Caco-2 (cell line): ENCODE measurements at regions not wholly inside any gene's neighbourhood (a gene's known extent, or its start where the extent isn't known, plus 50 kb on each side); places are given as distances from the start of the nearest gene placed in this dataset.

Experiments used
- BruUV-seq: library from RNA; stranded (reverse); fragments of 400-500 nt; replicated peaks from 2 replicates; lab custom pipeline; 2021; lab: Mats Ljungman, UMichigan
- CTCF ChIA-PET: fragments of 300-600 bp; sonication (Branson Sonifier 250); formaldehyde crosslinking; loops from one replicate; lab custom pipeline; 2022; ENCODE audit warnings: antibody characterized with exemption; lab: Charles Lee
- POLR2A ChIA-PET: fragments of 300-600 bp; sonication (Branson Sonifier 250); formaldehyde crosslinking; loops from one replicate; lab custom pipeline; 2022; ENCODE audit warnings: antibody characterized with exemption; lab: Charles Lee
- DNase-seq, 2 experiments: peaks; one replicate each; pipeline versions ENCODE4 v3.0.0 to v3.0.0-alpha.2; 2020 to 2022
- H3K27me3 ChIP-seq: replicated peaks from 2 replicates; pipeline ENCODE4 v1.6.0; 2011; ENCODE audit warnings: low read length; ENCODE audit not compliant: control insufficient read depth, insufficient read depth
- H3K36me3 ChIP-seq: 2 replicates; pipeline ENCODE4 v1.5.1; 2011; ENCODE audit warnings: low read length; ENCODE audit not compliant: control insufficient read depth, insufficient read depth
- H3K4me1 ChIP-seq: fragments of 250-450 bp; sonication (Bioruptor Pico); 2 replicates; pipeline ENCODE4 v1.5.1; 2020; ENCODE audit warnings: mild to moderate bottlenecking
- H3K4me3 ChIP-seq: 2 replicates; pipeline ENCODE4 v1.5.1; 2011; ENCODE audit warnings: low read depth, mild to moderate bottlenecking, control low read depth, low read length
- H3K9me3 ChIP-seq: fragments of 250-450 bp; sonication (Bioruptor Pico); 2 replicates; pipeline ENCODE4 v1.5.1; 2020; ENCODE audit warnings: mild to moderate bottlenecking, moderate library complexity
- H3K27ac Mint-ChIP-seq: one replicate; pipeline ENCODE4 v1.8.0; 2022; ENCODE audit warnings: mixed read lengths; ENCODE audit not compliant: unreplicated experiment
- H3K27me3 Mint-ChIP-seq: one replicate; pipeline ENCODE4 v1.8.0; 2022; ENCODE audit warnings: mixed read lengths; ENCODE audit not compliant: insufficient read depth, unreplicated experiment
- H3K36me3 Mint-ChIP-seq: one replicate; pipeline ENCODE4 v1.8.0; 2022; ENCODE audit warnings: mild to moderate bottlenecking, mixed read lengths; ENCODE audit not compliant: insufficient read depth, unreplicated experiment
- H3K4me1 Mint-ChIP-seq: one replicate; pipeline ENCODE4 v1.8.0; 2022; ENCODE audit warnings: low read depth, mixed read lengths; ENCODE audit not compliant: unreplicated experiment
- H3K4me3 Mint-ChIP-seq: one replicate; pipeline ENCODE4 v1.8.0; 2022; ENCODE audit warnings: mild to moderate bottlenecking, moderate library complexity, mixed read lengths; ENCODE audit not compliant: unreplicated experiment
- H3K9me3 Mint-ChIP-seq: one replicate; pipeline ENCODE4 v1.8.0; 2022; ENCODE audit warnings: mixed read lengths; ENCODE audit not compliant: unreplicated experiment
- CTCF ChIP-seq, 2 experiments: fragments of 200-600 bp in 1 of 2; IDR thresholded peaks; 1 replicate in 1 of 2; 2 replicates in 1 of 2; pipeline versions ENCODE4 v1.5.1 to v1.8.0; 2011 to 2022; ENCODE audit warnings: antibody characterized with exemption in 1 of 2, control low read depth in 1 of 2, inconsistent platforms in 1 of 2, low read depth in 1 of 2, low read length in 1 of 2, mild to moderate bottlenecking in 1 of 2, moderate library complexity in 1 of 2; ENCODE audit not compliant: insufficient read depth in 1 of 2, severe bottlenecking in 1 of 2, unreplicated experiment in 1 of 2
- intact Hi-C: fragments of 100-400 bp; cut with micrococcal nuclease; formaldehyde crosslinking; loops from one replicate; pipeline ENCODE4 v1.10.0; 2022; ENCODE audit not compliant: unreplicated experiment

GRCh38 chr10:3685384-3685783 lies 99.6 kb downstream of the KLF6 start:
- Mint-ChIP-seq H3K36me3 (no peaks in the 10 kb centered on the region), H3K27ac (no peak overlapping the region), H3K4me3 (no peak overlapping the region), H3K4me1 (peaks cover 6% of the 10 kb centered on the region), H3K27me3 (no peaks in the 10 kb centered on the region), H3K9me3 (no peaks in the 10 kb centered on the region)
- BruUV-seq = no TSS peak
- POLR2A ChIA-PET = no interaction called here
- Histone ChIP-seq H3K4me3 (no peak overlapping the region), H3K36me3 (no peaks in the 10 kb centered on the region), H3K4me1 (no peaks in the 10 kb centered on the region), H3K9me3 (no peaks in the 10 kb centered on the region), H3K27me3 (no peaks in the 10 kb centered on the region)
- no peak for TF ChIP-seq CTCF (IDR thresholded peaks at IDR 0.05; ENCODE audit: insufficient read depth in 1 of 2, low read depth in 1 of 2, low read length in 1 of 2, severe bottlenecking in 1 of 2, unreplicated experiment in 1 of 2)
- no peak for DNase-seq
- CTCF ChIA-PET = no interaction called here
- intact Hi-C loops = no loop called here

- TF ChIP-seq CTCF (IDR thresholded peaks at IDR 0.05; ENCODE audit: insufficient read depth in 1 of 2, low read depth in 1 of 2, low read length in 1 of 2, severe bottlenecking in 1 of 2, unreplicated experiment in 1 of 2) = no peak
- H3K4me3 ChIP-seq = no peak overlapping the region
- H3K9me3 ChIP-seq = no peaks in the 10 kb centered on the region
- ChIA-PET CTCF (no interaction called here), POLR2A (interaction anchor here (0.7 kb wide), 1 partner anchor 76 kb away, joined by 3 read pairs; no protein-coding TSS in a partner anchor)
- Mint-ChIP-seq H3K27me3 (no peaks in the 10 kb centered on the region), H3K27ac (no peak overlapping the region), H3K4me1 (peaks cover 6% of the 10 kb centered on the region), H3K4me3 (no peak overlapping the region), H3K9me3 (no peaks in the 10 kb centered on the region), H3K36me3 (no peaks in the 10 kb centered on the region)
- intact Hi-C loops = no loop called here
- no peaks in the 10 kb centered on the region for H3K27me3 ChIP-seq
- no peaks in the 10 kb centered on the region for H3K4me1 ChIP-seq
- H3K36me3 ChIP-seq = no peaks in the 10 kb centered on the region
- BruUV-seq = no TSS peak
- DNase-seq = no peak
Observed at GRCh38 chr10:3684891-3685290, 100.1 kb downstream of the KLF6 start.

GRCh38 chr10:3683560-3683959 lies 101.4 kb downstream of the KLF6 start:
- ChIA-PET POLR2A (interaction anchor here (0.6 kb wide), 1 partner anchor 36 kb away, joined by 3 read pairs; no protein-coding TSS in a partner anchor), CTCF (no interaction called here)
- TF ChIP-seq CTCF (IDR thresholded peaks at IDR 0.05; ENCODE audit: insufficient read depth in 1 of 2, low read depth in 1 of 2, low read length in 1 of 2, severe bottlenecking in 1 of 2, unreplicated experiment in 1 of 2) = no peak
- no TSS peak for BruUV-seq
- H3K4me1 ChIP-seq = no peaks in the 10 kb centered on the region
- no peaks in the 10 kb centered on the region for H3K9me3 ChIP-seq
- no peak for DNase-seq
- no peaks in the 10 kb centered on the region for H3K9me3 Mint-ChIP-seq
- no peaks in the 10 kb centered on the region for H3K27me3 Mint-ChIP-seq
- H3K27me3 ChIP-seq = no peaks in the 10 kb centered on the region
- H3K36me3 ChIP-seq = no peaks in the 10 kb centered on the region
- H3K4me3 Mint-ChIP-seq = no peak overlapping the region
- intact Hi-C loops = no loop called here
- H3K27ac Mint-ChIP-seq = no peak overlapping the region
- H3K36me3 Mint-ChIP-seq = no peaks in the 10 kb centered on the region
- H3K4me1 Mint-ChIP-seq = peaks cover 6% of the 10 kb centered on the region
- H3K4me3 ChIP-seq = no peak overlapping the region
